HepG2 (cell line): ENCODE measurements at regions not wholly inside any gene's neighbourhood (a gene's known extent, or its start where the extent isn't known, plus 50 kb on each side); places are given as distances from the start of the nearest gene placed in this dataset.

Source experiments
- ERF ChIP-seq: IDR thresholded peaks from 2 replicates; pipeline ENCODE4 v1.6.1; 2018; ENCODE audit warnings: missing biosample characterization, missing genetic modification reagents
- FOXM1 ChIP-seq: sonication (generic); formaldehyde crosslinking; IDR thresholded peaks from 2 replicates; pipeline ENCODE4 v1.5.0; 2020; ENCODE audit warnings: missing genetic modification reagents
- IRX3 ChIP-seq: sonication (generic); formaldehyde crosslinking; IDR thresholded peaks from 2 replicates; pipeline ENCODE4 v1.8.1; 2023; ENCODE audit warnings: mild to moderate bottlenecking, low read depth, missing genetic modification reagents, borderline replicate concordance
- KLF11 ChIP-seq: IDR thresholded peaks from 2 replicates; pipeline ENCODE4 v1.6.1; 2016; ENCODE audit warnings: missing compliant biosample characterization
- MYNN ChIP-seq: sonication (generic); formaldehyde crosslinking; IDR thresholded peaks from 2 replicates; pipeline ENCODE4 v1.4.0; 2020; ENCODE audit warnings: mild to moderate bottlenecking, low read depth, missing genetic modification reagents
- NCOA1 ChIP-seq: sonication (generic); formaldehyde crosslinking; IDR thresholded peaks from 2 replicates; pipeline ENCODE4 v1.9.0; 2021; ENCODE audit warnings: missing genetic modification reagents
- NR2C2 ChIP-seq: sonication (generic); formaldehyde crosslinking; IDR thresholded peaks from 2 replicates; pipeline ENCODE4 v1.4.0; 2020; ENCODE audit warnings: missing genetic modification reagents, mild to moderate bottlenecking, moderate library complexity, borderline replicate concordance
- RBFOX2 ChIP-seq: fragments of 200-400 bp; formaldehyde crosslinking; IDR thresholded peaks from 2 replicates; pipeline ENCODE4 v1.6.1; 2017; ENCODE audit warnings: low read depth, mild to moderate bottlenecking, low read length
- RXRB ChIP-seq: IDR thresholded peaks from 2 replicates; pipeline ENCODE4 v1.6.1; 2016; ENCODE audit warnings: borderline replicate concordance, missing genetic modification reagents, missing compliant biosample characterization
- SMC3 ChIP-seq: IDR thresholded peaks from 2 replicates; pipeline ENCODE4 v1.6.1; 2011; ENCODE audit warnings: low read length, improper control_type of control experiment
- ZMYM3 ChIP-seq: sonication (generic); formaldehyde crosslinking; IDR thresholded peaks from 2 replicates; pipeline ENCODE4 v1.5.1; 2020; ENCODE audit warnings: mild to moderate bottlenecking, missing genetic modification reagents
- ZNF501 ChIP-seq: sonication (generic); formaldehyde crosslinking; IDR thresholded peaks from 2 replicates; pipeline ENCODE4 v1.5.1; 2020; ENCODE audit warnings: mild to moderate bottlenecking, moderate library complexity, missing genetic modification reagents
- ZNF562 ChIP-seq: sonication (generic); formaldehyde crosslinking; IDR thresholded peaks from 2 replicates; pipeline ENCODE4 v1.8.0; 2022; ENCODE audit warnings: missing genetic modification reagents, borderline replicate concordance
- ZNF615 ChIP-seq: sonication (generic); formaldehyde crosslinking; IDR thresholded peaks from 2 replicates; pipeline ENCODE4 v1.5.0; 2020; ENCODE audit warnings: mild to moderate bottlenecking, missing genetic modification reagents, borderline replicate concordance
- ZSCAN9 ChIP-seq: IDR thresholded peaks from 2 replicates; pipeline ENCODE4 v1.6.1; 2016; ENCODE audit warnings: borderline replicate concordance
- TF ChIP-seq, protein P1 (sequence below): sonication (generic); formaldehyde crosslinking; IDR thresholded peaks from one replicate; pipeline ENCODE4 v1.5.1; 2020; ENCODE audit warnings: mild to moderate bottlenecking, missing genetic modification reagents; ENCODE audit errors: not compliant biosample characterization
- TF ChIP-seq, protein P2 (sequence below): sonication (generic); formaldehyde crosslinking; IDR thresholded peaks from 2 replicates; pipeline ENCODE4 v1.4.0; 2020; ENCODE audit warnings: missing genetic modification reagents, borderline replicate concordance

- TF ChIP-seq, protein P1, sequence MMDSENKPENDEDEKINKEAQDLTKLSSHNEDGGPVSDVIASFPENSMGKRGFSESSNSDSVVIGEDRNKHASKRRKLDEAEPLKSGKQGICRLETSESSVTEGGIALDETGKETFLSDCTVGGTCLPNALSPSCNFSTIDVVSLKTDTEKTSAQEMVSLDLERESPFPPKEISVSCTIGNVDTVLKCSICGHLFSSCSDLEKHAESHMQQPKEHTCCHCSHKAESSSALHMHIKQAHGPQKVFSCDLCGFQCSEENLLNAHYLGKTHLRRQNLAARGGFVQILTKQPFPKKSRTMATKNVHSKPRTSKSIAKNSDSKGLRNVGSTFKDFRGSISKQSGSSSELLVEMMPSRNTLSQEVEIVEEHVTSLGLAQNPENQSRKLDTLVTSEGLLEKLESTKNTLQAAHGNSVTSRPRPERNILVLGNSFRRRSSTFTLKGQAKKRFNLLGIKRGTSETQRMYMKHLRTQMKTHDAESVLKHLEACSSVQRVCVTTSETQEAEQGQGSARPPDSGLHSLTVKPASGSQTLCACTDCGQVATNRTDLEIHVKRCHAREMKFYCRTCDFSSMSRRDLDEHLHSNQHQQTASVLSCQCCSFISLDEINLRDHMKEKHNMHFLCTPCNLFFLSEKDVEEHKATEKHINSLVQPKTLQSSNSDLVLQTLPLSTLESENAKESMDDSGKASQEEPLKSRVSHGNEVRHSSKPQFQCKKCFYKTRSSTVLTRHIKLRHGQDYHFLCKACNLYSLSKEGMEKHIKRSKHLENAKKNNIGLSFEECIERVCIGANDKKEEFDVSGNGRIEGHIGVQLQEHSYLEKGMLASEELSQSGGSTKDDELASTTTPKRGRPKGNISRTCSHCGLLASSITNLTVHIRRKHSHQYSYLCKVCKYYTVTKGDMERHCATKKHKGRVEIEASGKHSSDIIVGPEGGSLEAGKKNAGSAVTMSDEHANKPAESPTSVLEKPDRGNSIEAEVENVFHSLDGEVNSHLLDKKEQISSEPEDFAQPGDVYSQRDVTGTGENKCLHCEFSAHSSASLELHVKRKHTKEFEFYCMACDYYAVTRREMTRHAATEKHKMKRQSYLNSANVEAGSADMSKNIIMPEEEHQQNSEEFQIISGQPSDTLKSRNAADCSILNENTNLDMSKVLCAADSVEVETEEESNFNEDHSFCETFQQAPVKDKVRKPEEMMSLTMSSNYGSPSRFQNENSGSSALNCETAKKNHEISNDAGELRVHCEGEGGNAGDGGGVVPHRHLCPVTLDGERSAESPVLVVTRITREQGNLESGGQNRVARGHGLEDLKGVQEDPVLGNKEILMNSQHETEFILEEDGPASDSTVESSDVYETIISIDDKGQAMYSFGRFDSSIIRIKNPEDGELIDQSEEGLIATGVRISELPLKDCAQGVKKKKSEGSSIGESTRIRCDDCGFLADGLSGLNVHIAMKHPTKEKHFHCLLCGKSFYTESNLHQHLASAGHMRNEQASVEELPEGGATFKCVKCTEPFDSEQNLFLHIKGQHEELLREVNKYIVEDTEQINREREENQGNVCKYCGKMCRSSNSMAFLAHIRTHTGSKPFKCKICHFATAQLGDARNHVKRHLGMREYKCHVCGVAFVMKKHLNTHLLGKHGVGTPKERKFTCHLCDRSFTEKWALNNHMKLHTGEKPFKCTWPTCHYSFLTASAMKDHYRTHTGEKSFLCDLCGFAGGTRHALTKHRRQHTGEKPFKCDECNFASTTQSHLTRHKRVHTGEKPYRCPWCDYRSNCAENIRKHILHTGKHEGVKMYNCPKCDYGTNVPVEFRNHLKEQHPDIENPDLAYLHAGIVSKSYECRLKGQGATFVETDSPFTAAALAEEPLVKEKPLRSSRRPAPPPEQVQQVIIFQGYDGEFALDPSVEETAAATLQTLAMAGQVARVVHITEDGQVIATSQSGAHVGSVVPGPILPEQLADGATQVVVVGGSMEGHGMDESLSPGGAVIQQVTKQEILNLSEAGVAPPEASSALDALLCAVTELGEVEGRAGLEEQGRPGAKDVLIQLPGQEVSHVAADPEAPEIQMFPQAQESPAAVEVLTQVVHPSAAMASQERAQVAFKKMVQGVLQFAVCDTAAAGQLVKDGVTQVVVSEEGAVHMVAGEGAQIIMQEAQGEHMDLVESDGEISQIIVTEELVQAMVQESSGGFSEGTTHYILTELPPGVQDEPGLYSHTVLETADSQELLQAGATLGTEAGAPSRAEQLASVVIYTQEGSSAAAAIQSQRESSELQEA, result no peak
- 0 out of 2 replicates have a peak, but pooled peaks have one; percentile 34 for TF ChIP-seq IRX3 (CRISPR knock-in tag)
- peak; percentile 86 for TF ChIP-seq RXRB (CRISPR knock-in tag)
- no peak for TF ChIP-seq MYNN (CRISPR knock-in tag)
- TF ChIP-seq NCOA1 (CRISPR knock-in tag), result no peak
- peak; percentile 71; the same call in 1 of the 2 replicates for TF ChIP-seq ZSCAN9 (CRISPR knock-in tag)
- TF ChIP-seq ERF (CRISPR knock-in tag), result peak; percentile 86
- no peak for TF ChIP-seq ZNF562 (CRISPR knock-in tag)
- no peak for TF ChIP-seq FOXM1 (CRISPR knock-in tag)
- peak; percentile 70 for TF ChIP-seq ZMYM3 (CRISPR knock-in tag)
- TF ChIP-seq, protein P2, sequence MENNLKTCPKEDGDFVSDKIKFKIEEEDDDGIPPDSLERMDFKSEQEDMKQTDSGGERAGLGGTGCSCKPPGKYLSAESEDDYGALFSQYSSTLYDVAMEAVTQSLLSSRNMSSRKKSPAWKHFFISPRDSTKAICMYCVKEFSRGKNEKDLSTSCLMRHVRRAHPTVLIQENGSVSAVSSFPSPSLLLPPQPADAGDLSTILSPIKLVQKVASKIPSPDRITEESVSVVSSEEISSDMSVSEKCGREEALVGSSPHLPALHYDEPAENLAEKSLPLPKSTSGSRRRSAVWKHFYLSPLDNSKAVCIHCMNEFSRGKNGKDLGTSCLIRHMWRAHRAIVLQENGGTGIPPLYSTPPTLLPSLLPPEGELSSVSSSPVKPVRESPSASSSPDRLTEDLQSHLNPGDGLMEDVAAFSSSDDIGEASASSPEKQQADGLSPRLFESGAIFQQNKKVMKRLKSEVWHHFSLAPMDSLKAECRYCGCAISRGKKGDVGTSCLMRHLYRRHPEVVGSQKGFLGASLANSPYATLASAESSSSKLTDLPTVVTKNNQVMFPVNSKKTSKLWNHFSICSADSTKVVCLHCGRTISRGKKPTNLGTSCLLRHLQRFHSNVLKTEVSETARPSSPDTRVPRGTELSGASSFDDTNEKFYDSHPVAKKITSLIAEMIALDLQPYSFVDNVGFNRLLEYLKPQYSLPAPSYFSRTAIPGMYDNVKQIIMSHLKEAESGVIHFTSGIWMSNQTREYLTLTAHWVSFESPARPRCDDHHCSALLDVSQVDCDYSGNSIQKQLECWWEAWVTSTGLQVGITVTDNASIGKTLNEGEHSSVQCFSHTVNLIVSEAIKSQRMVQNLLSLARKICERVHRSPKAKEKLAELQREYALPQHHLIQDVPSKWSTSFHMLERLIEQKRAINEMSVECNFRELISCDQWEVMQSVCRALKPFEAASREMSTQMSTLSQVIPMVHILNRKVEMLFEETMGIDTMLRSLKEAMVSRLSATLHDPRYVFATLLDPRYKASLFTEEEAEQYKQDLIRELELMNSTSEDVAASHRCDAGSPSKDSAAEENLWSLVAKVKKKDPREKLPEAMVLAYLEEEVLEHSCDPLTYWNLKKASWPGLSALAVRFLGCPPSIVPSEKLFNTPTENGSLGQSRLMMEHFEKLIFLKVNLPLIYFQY (CRISPR knock-in tag), result 0 out of 2 replicates have a peak, but pooled peaks have one; percentile 39
- peak; percentile 72; the same call in 1 of the 2 replicates for TF ChIP-seq KLF11 (CRISPR knock-in tag)
- peak; percentile 44; the same call in 1 of the 2 replicates for TF ChIP-seq SMC3
- no peak for TF ChIP-seq ZNF501 (CRISPR knock-in tag)
- TF ChIP-seq ZNF615 (CRISPR knock-in tag), result no peak
- TF ChIP-seq RBFOX2, result 0 out of 2 replicates have a peak, but pooled peaks have one; percentile 34
- TF ChIP-seq NR2C2 (CRISPR knock-in tag), result peak; percentile 29; the same call in 1 of the 2 replicates
These were observed 962.8 kb downstream of the CDH11 start (continued) for GRCh38 chr16:64158941-64159588.
